Loucy (cell line): ENCODE measurements at regions not wholly inside any gene's neighbourhood (a gene's known extent, or its start where the extent isn't known, plus 50 kb on each side); places are given as distances from the start of the nearest gene placed in this dataset.

Experiments
- CTCF ChIP-seq: fragments of 200-600 bp; sonication (generic); conservative IDR thresholded peaks from 2 replicates; pipeline ENCODE4 v1.5.1; 2014; ENCODE audit warnings: mild to moderate bottlenecking, antibody characterized with exemption, low read length
- EZH2phosphoT487 ChIP-seq: fragments of 200-600 bp; IDR thresholded peaks from 2 replicates; pipeline ENCODE4 v1.6.1; 2018; ENCODE audit warnings: antibody characterized with exemption, mild to moderate bottlenecking, moderate library complexity, borderline replicate concordance

- no peak for TF ChIP-seq EZH2phosphoT487
- TF ChIP-seq CTCF: no peak
These were observed 450.7 kb downstream of the SHQ1 start for GRCh38 chr3:72397586-72397985.
